Neural progenitor cell (in vitro differentiated cells): ENCODE measurements at regions not wholly inside any gene's neighbourhood (a gene's known extent, or its start where the extent isn't known, plus 50 kb on each side); places are given as distances from the start of the nearest gene placed in this dataset.

ENCODE experiments used
- DNase-seq: peaks from one replicate; pipeline ENCODE4 v3.0.0-alpha.2; 2016; ENCODE audit warnings: low spot score
- H2AFZ ChIP-seq: fragments of 200-600 bp; sonication (generic); replicated peaks from 2 replicates; pipeline ENCODE4 v1.6.1; 2016; ENCODE audit warnings: antibody characterized with exemption
- H3F3A ChIP-seq: fragments of 200-600 bp; sonication (generic); 2 replicates; pipeline ENCODE4 v1.6.1; 2016; ENCODE audit warnings: antibody characterized with exemption, low read depth
- H3K27ac ChIP-seq: fragments of 200-600 bp; sonication (generic); 2 replicates; pipeline ENCODE4 v1.5.1; 2016; ENCODE audit warnings: mild to moderate bottlenecking
- H3K27me3 ChIP-seq: fragments of 200-600 bp; sonication (generic); 2 replicates; pipeline ENCODE4 v1.6.1; 2016; ENCODE audit warnings: mild to moderate bottlenecking, moderate library complexity
- H3K36me3 ChIP-seq: fragments of 200-600 bp; sonication (generic); 2 replicates; pipeline ENCODE4 v1.5.1; 2016
- H3K4me1 ChIP-seq: fragments of 200-600 bp; sonication (generic); 2 replicates; pipeline ENCODE4 v1.6.1; 2016; ENCODE audit warnings: mixed run types
- H3K4me2 ChIP-seq: fragments of 200-600 bp; sonication (generic); 2 replicates; pipeline ENCODE4 v1.6.1; 2016
- H3K4me3 ChIP-seq: fragments of 200-600 bp; sonication (generic); 2 replicates; pipeline ENCODE4 v1.5.1; 2016
- H3K79me2 ChIP-seq: fragments of 200-600 bp; sonication (generic); 2 replicates; pipeline ENCODE4 v1.6.1; 2016; ENCODE audit warnings: low read depth
- H3K9ac ChIP-seq: fragments of 200-600 bp; sonication (generic); 2 replicates; pipeline ENCODE4 v1.6.1; 2016
- H3K9me3 ChIP-seq: fragments of 200-600 bp; sonication (generic); 2 replicates; pipeline ENCODE4 v1.5.1; 2016; ENCODE audit warnings: low read depth
- H4K20me1 ChIP-seq: fragments of 200-600 bp; sonication (generic); 2 replicates; pipeline ENCODE4 v1.6.1; 2016; ENCODE audit warnings: low read depth
- H3K27ac Mint-ChIP-seq: 3 replicates; pipeline ENCODE4 v1.8.0; 2021; ENCODE audit warnings: mixed read lengths
- H3K27me3 Mint-ChIP-seq: 2 replicates; pipeline ENCODE4 v1.8.0; 2022; ENCODE audit warnings: low read depth, mild to moderate bottlenecking, inconsistent platforms, moderate library complexity, mixed read lengths; ENCODE audit not compliant: insufficient read depth
- H3K36me3 Mint-ChIP-seq: 3 replicates; pipeline ENCODE4 v1.8.0; 2021; ENCODE audit warnings: mixed read lengths
- H3K4me1 Mint-ChIP-seq: 3 replicates; pipeline ENCODE4 v1.8.0; 2021; ENCODE audit warnings: mixed read lengths
- H3K4me3 Mint-ChIP-seq: 3 replicates; pipeline ENCODE4 v1.8.0; 2021; ENCODE audit warnings: mild to moderate bottlenecking, moderate library complexity, mixed read lengths
- H3K9me3 Mint-ChIP-seq: 3 replicates; pipeline ENCODE4 v1.8.0; 2020; ENCODE audit warnings: mixed read lengths
- CTCF ChIP-seq: fragments of 200-600 bp; sonication (generic); IDR thresholded peaks from 2 replicates; pipeline ENCODE4 v1.5.1; 2017; ENCODE audit warnings: antibody characterized with exemption, mild to moderate bottlenecking
- EZH2 ChIP-seq: fragments of 200-600 bp; sonication (generic); IDR thresholded peaks from 2 replicates; pipeline ENCODE4 v1.6.1; 2017; ENCODE audit warnings: antibody characterized with exemption, mild to moderate bottlenecking, moderate library complexity
- EZH2phosphoT487 ChIP-seq: fragments of 200-600 bp; sonication (generic); IDR thresholded peaks from 2 replicates; pipeline ENCODE4 v1.6.1; 2017; ENCODE audit warnings: antibody characterized with exemption

DNA sequence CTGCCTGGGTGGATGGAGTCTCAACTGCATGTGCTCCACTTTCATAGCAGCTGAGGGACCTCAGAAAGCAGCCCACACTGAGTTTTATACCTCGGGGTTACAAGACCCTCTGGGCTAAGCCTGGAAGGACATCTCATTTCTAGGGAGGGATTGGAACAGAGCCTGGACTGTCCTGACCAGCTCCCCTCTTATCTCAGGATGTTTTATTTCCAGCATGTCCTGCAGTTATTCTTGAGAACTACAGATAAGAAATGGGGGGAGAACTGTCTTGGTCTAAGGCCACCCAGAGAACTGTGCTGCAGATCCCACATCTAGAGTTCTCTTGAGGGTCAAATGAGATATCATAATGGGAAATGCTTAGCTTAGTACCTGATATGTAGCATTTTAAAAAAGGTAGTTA lies 97.3 kb upstream of the CHD6 start:
- H3K9ac ChIP-seq = no peak overlapping the region
- H3K9me3 ChIP-seq = no peaks in the 10 kb centered on the region
- H3F3A ChIP-seq = no peaks in the 10 kb centered on the region
- no peak for DNase-seq
- no peak overlapping the region for H3K4me3 ChIP-seq
- TF ChIP-seq EZH2 (no peak), CTCF (no peak), EZH2phosphoT487 (no peak)
- H3K4me2 ChIP-seq = no peak overlapping the region
- peaks cover 6% of the 10 kb centered on the region for H3K27me3 Mint-ChIP-seq
- H4K20me1 ChIP-seq = no peaks in the 10 kb centered on the region
- no peaks in the 10 kb centered on the region for H3K4me1 ChIP-seq
- H3K27ac ChIP-seq = no peak overlapping the region
- no peaks in the 10 kb centered on the region for H3K27me3 ChIP-seq
- H3K4me3 Mint-ChIP-seq = no peak overlapping the region
- no peaks in the 10 kb centered on the region for H3K36me3 ChIP-seq
- no peaks in the 10 kb centered on the region for H3K36me3 Mint-ChIP-seq
- no peaks in the 10 kb centered on the region for H3K4me1 Mint-ChIP-seq
- H3K79me2 ChIP-seq = no peaks in the 10 kb centered on the region
- H2AFZ ChIP-seq = no peak overlapping the region
- H3K9me3 Mint-ChIP-seq = peaks cover 2% of the 10 kb centered on the region
- H3K27ac Mint-ChIP-seq = no peak overlapping the region

DNA sequence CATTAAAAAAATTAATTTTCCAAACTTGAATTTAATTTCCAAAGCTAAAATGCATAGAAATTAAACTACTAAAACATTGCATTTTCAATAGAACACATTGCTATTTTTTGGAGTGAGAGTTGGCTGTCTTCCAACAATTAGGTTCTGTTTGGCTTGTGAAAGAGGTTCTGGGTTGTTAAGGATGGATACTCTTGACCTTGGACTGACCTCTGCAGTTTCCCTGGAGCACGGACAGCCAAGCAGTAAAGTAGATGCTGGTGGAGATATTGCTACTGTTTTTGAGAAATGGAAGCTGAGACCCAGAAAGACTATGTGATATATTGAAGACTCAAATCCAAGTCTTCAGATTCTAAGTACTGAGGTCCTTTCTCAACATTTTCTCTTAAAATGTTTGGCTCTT lies 95.9 kb upstream of the CHD6 start:
- H3K27ac Mint-ChIP-seq = no peak overlapping the region
- no peaks in the 10 kb centered on the region for H3K4me1 Mint-ChIP-seq

GRCh38 chr20:41704896-41705295 lies 86.7 kb upstream of the CHD6 start:
- H3K27me3 Mint-ChIP-seq = peaks cover 5% of the 10 kb centered on the region
- no peak for DNase-seq
- no peaks in the 10 kb centered on the region for H3K36me3 Mint-ChIP-seq
- peaks cover 5% of the 10 kb centered on the region for H3F3A ChIP-seq
- no peak overlapping the region for H3K4me3 Mint-ChIP-seq
- H3K9ac ChIP-seq = no peak overlapping the region
- no peaks in the 10 kb centered on the region for H3K9me3 Mint-ChIP-seq
- no peaks in the 10 kb centered on the region for H4K20me1 ChIP-seq
- no peaks in the 10 kb centered on the region for H3K79me2 ChIP-seq
- peaks cover 7% of the 10 kb centered on the region for H3K4me1 ChIP-seq
- H2AFZ ChIP-seq = no peak overlapping the region
- H3K9me3 ChIP-seq = no peaks in the 10 kb centered on the region
- no peaks in the 10 kb centered on the region for H3K27me3 ChIP-seq
- H3K36me3 ChIP-seq = no peaks in the 10 kb centered on the region
- H3K27ac Mint-ChIP-seq = no peak overlapping the region
- H3K4me1 Mint-ChIP-seq = peaks cover 6% of the 10 kb centered on the region
- no peak overlapping the region for H3K27ac ChIP-seq
- TF ChIP-seq CTCF (no peak), EZH2 (no peak), EZH2phosphoT487 (no peak)
- H3K4me3 ChIP-seq = no peak overlapping the region
- no peak overlapping the region for H3K4me2 ChIP-seq

More for the DNA sequence above, 95.9 kb upstream of the CHD6 start:
- Mint-ChIP-seq H3K27me3 (peaks cover 6% of the 10 kb centered on the region), H3K36me3 (no peaks in the 10 kb centered on the region), H3K9me3 (peaks cover 2% of the 10 kb centered on the region), H3K4me3 (no peak overlapping the region)
- no peaks in the 10 kb centered on the region for H3F3A ChIP-seq
- H3K79me2 ChIP-seq = no peaks in the 10 kb centered on the region
- no peaks in the 10 kb centered on the region for H3K27me3 ChIP-seq
- no peak overlapping the region for H3K9ac ChIP-seq
- TF ChIP-seq CTCF (no peak), EZH2phosphoT487 (no peak), EZH2 (no peak)
- no peak overlapping the region for H3K4me3 ChIP-seq
- H3K4me1 ChIP-seq = no peaks in the 10 kb centered on the region
- H3K36me3 ChIP-seq = no peaks in the 10 kb centered on the region
- no peak overlapping the region for H3K4me2 ChIP-seq
- DNase-seq = no peak
- no peaks in the 10 kb centered on the region for H3K9me3 ChIP-seq
- no peaks in the 10 kb centered on the region for H4K20me1 ChIP-seq
- no peak overlapping the region for H2AFZ ChIP-seq
- H3K27ac ChIP-seq = no peak overlapping the region

DNA sequence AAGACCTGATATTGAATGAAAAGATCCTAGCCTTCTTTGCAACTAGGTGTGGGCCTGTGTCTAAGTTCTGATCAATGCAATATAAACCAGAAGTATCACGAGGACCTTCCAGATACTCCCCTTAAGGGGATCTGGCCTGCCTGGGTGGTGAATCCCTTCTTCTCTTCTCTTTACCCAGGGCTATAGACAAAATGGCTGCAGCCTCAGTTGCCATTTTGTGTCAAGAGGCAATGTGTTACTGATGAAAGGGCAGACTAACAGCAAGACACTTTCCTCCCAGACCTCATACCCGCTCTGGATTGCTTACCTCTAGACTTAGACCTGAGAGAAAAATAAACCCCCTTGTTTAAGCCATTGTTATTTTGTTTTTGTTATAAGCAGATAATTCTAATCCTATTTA lies 84.5 kb upstream of the CHD6 start:
- Histone ChIP-seq H3K27ac (no peak overlapping the region), H3K79me2 (no peaks in the 10 kb centered on the region), H3K4me3 (no peak overlapping the region), H3K4me1 (peaks cover 7% of the 10 kb centered on the region), H3F3A (peaks cover 5% of the 10 kb centered on the region), H2AFZ (no peak overlapping the region), H4K20me1 (no peaks in the 10 kb centered on the region), H3K36me3 (no peaks in the 10 kb centered on the region), H3K9ac (no peak overlapping the region), H3K9me3 (no peaks in the 10 kb centered on the region), H3K4me2 (no peak overlapping the region), H3K27me3 (no peaks in the 10 kb centered on the region)
- no peak for TF ChIP-seq EZH2
- no peak for TF ChIP-seq EZH2phosphoT487
- no peak for TF ChIP-seq CTCF
- Mint-ChIP-seq H3K27ac (no peak overlapping the region), H3K4me1 (peaks cover 6% of the 10 kb centered on the region), H3K27me3 (peaks cover 5% of the 10 kb centered on the region), H3K9me3 (no peaks in the 10 kb centered on the region), H3K4me3 (no peak overlapping the region), H3K36me3 (no peaks in the 10 kb centered on the region)
- DNase-seq = no peak
